ENCODE measurements at regions not wholly inside any gene's neighbourhood (a gene's known extent, or its start where the extent isn't known, plus 50 kb on each side); places are given as distances from the start of the nearest gene placed in this dataset.

DNA sequence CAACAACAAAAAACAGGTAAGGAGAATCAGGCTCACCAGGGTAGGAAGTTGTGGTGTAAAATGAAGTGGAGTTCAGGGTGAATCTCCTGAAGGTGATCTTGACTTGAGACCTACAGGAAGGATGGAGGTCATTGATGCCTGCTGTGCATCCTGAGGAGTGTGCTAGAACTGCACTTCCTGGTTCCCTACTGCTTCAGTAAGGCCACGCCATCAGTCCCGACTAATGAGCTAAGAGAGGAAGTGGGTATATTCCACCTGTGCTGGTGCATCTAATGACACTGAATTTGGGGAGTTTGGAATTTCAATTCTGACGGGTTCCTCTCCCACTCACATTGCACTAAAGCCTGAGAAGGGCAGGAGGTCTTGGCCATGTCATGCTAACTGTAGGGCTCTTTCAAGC is 349.3 kb upstream of the SLC14A2 start:
- DNase-seq = no peak

DNA sequence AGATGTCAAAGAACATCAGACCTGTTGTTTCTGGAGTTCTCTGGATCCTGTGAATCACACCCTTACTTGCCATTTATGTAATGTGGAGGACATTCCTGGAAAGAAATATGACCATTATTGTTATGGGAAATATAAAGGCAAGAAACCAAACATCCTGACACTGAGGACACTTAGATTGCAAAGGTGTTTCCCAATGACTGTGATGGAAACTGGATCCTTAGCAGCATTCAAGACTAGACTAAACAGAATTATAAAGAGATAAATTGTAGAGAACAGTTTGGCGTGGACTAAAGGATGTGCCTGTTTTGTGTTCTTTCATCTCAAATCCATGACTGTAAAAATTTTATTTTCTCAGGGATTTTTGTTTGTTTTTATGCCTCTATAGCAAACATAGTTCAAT is 347.7 kb upstream of the SLC14A2 start:
- DNase-seq = no peak

DNA sequence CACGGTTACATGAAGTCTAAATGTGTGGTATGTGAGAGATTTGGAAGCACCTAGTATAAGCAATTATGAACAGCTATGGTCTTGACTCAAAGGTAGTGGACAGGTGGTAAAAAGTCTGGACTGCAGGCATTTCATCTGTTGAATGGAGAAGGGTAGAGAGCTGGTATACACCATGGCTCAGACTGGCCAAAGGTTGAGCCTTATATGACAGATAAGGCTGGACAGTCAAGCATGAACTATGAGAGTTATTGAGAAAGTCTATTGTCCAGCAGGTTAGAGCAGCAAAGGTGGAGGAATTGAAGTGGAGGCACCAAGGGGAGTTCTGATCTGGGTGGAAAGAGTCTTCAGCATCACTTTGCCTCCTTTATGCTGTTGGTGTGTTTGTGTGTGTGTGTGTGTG is 346.7 kb upstream of the SLC14A2 start:
- DNase-seq = no peak

DNA sequence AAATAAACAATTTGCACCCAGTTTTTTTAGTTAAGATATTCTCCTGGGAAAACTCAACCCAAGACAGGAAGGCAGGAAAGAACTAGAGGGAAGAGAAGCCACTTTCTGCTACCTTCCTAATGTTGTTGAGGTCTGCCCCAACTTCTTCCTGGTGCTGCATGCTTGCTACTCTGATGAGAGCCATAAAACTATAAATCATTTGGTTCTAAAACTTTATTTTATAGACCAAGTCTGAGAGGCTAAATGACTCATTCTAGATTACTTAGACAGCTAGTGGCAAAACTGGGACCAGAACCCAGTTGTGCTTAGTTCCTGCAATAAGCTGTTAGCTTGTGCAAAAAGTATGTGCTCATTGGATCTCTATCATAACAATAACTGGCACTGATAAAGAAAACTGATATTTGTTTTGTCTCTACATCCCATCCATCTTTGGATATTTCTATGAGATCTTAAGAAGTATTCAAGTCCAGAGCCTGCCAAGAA is 344.9 kb upstream of the SLC14A2 start:
- no peak for DNase-seq

DNA sequence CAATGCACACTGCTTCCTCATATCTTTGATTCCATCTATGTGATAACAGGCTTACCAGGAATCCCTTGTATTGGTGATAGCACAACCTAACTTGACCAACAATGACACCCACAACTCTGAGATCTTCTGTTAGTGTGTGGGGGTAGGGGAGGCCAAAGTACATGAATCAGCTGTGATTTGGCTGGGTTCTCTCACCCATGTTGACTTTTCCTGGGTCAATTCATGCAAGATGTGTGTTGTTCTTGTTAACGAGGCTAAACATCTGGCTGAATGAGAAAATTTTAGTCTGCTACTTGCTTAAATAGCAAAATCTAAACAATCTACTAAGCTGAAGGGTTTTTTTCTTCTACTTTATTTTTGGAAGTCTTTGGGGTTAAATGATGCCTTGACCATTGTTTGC is 341.2 kb upstream of the SLC14A2 start:
- no peak for DNase-seq

DNA sequence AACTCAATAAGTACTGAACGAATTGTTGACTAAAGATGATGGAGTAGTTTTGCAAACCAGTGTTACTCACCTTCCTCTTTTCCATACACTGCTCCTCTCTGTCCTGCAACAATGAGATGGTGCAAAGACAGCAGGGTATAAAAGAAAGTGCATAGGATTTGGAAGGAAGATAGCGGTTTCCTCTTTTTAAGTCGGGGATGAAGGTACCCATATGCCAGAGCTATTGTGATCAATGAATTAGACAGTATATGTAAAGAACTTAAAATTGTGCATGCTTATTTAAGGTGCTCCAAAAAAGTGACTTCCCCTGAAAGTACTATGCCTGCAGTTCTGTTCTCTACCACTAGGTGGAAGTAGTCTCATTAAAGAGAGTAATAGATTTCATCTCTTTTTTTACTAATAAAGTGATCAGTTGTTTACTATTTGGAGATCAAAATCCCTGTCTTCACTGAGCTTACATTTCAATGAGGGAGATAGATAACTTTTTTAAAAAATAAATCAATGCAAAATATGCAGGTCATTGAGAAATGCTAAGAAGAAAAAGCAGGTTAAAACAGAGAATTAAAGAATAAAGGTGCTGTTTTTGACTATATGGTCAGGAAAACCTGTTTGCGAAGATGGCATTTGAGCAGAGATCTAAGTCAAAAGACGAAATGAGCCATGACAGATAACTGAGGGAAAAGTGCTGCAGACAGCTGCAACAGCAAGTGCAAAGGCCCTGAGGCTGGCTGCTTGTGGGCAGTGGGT is 339.7 kb upstream of the SLC14A2 start:
- no peak for DNase-seq

DNA sequence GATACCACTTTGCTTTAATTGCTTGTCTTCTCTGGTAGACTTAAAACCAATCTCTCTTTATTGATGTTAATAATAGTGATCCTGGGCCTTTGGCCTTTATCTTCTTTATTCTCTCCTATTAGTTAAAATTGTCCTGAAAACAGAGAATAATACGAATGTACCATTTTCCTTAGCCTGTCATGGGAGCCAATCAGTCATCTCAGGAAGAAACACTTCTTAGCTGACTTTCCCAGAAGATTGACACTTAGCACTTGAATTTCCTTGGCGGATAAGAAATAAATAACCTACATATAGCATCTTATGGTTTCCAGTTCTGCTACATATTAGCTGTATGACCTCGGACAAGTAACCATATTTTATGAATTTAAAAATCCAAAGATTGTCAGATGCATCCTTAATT is 338.4 kb upstream of the SLC14A2 start:
- DNase-seq = no peak

DNA sequence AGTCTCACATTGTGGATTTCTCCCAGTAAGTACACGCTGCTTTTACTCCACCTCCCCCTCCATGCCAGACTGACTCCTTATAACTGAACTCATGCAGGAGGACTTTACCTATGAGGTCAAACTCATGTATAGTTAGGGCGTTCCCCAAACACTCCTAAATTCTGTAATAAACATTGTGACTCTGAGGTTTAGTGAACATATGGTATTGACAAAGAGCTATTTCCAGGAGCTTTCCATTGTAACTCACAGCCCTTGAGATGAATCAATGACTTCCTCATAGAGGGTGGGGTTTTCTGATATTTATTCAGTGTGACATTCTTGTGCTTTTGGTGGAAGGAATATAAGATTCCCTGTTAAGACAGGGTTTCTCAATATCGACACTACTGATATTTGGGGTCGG is 337.4 kb upstream of the SLC14A2 start:
- DNase-seq = no peak

DNA sequence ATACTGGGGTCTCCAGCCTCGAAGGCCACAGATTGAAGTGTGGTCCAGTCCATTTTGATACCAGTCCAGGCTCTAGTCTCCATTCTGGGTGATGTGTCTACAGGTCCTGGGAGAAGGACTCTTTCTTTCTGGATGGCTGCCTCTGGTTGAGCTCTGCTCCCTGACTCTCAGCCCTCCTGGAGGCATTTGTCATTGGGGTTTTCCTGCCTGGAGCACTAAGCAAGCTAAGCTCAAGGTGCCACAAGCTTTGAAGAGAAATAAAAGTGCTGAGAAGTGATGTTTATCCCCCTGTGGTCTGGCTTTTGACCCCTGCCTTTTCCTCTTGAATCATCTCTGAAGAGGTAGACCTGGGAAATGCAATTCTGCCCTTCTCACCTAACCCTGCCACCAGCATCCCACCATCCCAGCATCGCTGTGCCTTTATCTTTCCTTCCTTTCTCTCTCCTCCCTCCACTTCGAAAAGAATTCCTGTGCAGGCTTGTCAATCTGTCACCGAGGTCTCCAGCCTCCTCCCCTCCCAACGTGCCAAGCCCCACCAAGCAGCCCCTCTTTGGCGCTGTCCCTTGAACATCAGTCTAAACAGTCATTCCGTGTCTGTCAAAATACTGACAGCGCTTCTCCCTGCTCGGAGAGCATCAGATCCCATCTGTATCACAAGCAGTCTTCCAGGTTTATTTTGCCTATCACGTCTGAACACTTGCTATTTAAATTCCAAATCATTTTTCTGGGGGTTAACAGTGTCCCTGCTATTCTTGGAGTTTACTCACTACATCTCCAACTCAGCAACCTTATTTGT is 334.6 kb upstream of the SLC14A2 start:
- no peak for DNase-seq

DNA sequence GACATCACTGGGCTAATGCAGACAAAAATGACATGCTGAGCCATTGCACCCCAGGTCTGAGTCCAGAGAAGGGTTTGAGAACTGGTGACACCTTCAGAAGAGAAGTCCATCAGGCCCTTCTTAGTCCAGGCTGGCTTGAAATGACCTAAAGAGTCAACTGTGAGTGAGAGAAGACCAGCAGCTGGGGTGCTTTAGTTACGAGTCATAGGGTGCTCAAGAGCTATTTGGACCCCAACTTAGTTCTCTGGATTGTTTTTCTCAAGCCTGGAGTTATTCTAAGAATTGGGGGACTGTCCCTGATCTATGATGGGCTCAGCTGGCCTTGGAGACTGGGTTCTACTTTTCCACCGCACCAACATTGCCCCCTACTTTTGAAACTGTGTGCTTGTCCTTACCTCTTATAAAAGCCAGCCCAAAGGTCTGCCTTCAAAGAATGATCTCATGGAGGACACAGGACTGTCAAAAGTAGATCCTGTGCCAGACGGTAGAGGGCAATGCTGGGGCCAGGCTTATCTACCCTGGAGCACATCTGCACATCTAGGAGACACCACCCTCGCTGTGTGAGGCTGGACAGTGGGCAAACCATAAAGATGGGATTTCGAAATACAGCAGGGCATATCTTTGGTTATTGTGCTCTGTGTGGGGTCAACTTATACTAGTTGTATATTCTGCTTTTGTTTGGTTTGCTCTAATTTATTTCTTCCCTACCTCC is 333.0 kb upstream of the SLC14A2 start:
- DNase-seq = no peak

DNA sequence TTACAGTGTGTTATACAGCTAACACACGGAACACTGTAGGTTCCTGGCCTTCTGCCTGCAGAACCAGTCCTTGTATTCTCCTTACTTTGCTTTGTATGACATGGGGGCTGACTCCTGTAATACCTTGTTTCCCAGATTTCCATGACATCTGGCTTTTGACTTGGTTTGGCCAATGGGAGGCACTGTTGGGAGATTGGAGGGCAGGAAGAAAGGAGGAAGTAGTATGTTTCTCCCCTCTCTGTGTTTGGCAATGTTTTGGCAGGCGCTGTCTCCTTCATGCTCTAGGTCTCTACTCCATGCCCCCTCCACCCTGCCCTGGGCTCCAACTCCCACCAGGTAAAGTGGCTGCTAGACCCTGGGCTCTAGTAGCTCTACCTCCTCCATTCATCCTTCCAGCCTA is 331.1 kb upstream of the SLC14A2 start:
- DNase-seq = no peak

DNA sequence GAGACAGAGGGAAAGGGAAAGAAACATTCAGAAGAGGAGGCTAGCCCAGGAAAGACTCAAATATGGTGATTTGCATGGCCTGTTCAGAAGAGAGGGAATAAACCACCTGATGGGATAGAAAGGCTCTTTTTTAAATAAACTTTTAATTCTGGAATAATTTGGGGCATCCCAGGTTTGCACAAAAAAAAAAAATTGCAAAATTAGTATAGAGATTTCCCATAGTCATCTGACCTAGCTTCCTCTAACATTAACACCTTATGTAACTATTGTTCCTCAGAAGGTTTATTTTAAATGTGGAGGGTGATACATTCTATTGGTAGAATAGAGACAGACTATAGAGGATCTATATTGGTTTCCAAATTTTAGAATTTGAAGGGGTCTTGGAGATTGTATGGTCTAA is 330.4 kb upstream of the SLC14A2 start:
- no peak for DNase-seq

DNA sequence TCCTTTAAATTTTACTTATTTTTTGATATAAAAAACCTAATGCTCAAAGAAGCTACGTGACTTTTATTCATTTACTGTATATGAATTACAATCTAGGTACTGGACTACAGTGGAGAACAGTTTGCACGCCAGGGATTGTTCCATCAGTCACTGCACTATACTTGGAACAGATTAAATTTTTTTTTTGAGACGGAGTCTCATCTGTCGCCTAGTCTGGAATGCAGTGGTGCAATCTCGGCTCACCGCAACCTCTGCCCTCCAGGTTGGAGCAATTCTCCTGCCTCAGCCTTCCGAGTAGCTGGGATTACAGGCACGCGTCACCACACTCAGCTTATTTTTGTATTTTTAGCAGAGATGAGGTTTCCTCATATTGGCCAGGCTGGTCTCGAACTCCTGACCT is 330.0 kb upstream of the SLC14A2 start:
- no peak for DNase-seq

DNA sequence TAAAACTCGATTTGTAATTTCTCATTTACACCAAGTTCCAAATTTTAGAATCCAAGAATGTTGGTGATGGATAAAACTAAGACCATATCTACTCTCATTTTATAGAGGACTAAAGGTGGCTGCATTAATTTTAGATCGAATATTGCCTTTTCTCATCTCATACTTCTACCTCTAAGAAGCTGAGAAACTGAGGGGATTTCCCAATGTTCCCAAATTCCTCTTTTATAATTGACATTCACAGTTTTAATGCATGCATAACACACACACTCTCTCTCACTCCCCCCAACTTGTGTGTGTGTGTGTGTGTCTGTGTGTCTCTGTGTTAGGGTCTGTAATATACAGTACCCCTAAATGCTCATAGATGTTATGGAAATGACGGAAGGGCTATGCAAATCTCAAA is 328.8 kb upstream of the SLC14A2 start:
- no peak for DNase-seq

DNA sequence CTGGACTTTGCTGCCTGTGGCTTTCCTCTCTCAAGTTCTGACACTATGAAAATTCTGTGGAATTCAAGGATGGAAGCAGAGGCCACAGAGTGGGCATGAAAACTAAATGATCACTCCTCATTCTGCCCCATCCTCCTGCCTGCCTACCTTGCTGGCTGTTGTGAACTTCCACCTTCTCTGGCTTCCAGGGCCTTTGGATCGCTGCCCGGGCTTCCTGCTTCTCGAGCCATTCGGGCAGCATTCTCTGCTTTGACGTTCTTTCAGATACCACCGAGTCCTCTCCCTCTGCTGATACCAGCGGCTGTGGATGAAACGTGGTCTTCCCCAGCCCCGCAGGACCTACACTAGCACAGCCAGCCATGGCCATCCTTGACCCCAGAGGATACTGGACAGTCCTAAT is 327.7 kb upstream of the SLC14A2 start:
- DNase-seq = no peak

DNA sequence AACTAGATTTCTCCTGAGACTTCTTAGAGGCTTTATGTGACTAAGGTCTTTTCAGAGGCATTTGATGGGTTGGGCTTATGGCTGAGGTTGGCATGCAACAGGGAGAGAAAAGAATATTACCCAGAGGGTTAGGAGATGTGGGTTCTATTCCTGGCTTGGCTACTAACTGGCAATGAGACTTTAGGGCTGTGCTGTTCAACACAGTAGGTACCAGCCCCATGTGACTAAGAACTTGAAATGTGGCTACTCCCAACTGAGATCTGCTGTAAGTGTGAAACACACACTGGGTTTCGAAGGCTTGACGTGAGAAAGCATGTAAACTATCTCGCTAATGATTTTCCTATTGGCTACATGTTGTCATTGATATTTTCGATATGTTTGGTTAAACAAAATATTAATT is 324.9 kb upstream of the SLC14A2 start:
- no peak for DNase-seq

DNA sequence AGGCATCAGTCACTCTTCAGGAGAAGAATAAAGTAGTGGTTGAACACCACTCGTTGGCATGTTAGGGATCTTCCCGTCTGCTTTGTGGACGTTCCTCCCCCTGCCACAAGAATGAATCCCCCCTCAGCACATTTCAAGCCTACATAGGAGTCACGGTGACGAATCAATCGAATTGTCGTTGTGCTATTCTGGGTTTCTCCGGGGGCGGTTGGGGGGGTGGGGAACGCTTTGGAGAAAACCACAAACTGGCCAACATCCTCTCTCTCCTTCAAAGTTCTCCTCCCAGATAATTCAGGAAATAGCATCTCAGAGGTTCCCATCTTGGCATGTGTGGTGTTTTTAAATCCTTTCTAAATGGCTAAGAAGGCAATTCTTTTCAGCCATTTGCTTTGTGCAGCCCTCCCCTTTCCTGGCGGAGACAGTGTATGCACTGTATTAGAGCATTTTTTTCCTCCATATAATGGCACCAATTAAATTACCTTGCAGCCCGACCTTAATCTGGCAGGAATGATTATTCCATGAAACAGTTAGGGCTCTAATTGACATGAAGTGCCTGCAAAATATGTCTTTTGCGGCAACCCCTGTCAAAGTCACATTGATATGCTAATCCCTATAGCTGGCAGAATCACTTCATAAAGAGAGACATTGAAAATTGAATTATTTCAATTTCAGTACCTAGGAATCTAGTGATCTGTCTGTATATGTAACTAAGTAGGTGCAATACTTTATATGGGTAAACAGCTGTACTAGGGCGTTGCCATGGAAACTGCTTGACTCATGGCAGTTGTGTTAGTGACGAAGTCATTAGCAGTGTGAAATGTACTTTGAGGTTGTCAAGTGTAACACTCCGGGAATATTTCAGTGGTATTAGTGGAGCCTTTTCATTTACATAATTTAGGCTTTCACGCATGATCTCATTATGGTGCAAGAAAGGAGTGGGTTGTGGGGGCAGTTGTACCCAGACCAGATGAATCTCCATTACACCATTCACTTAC is 323.4 kb upstream of the SLC14A2 start:
- no peak for DNase-seq

DNA sequence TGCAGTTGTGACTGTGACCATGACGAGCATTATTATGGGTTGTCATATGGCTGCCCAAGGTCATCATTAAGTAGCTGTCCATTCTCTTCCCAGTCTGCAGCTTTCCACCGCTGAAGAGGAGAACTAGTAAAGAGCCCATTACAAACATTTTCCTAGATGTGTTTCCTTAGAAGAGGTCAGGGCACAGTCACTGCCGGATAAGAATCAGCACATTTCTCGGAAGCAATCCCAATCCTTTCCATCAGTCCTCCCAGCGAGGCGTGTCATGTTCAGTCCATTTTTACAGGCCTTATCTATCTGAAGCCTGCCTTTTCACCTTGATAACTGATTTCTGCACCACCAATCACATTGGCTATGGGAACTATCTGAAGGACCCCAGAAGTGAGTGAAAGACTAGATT is 319.9 kb upstream of the SLC14A2 start:
- DNase-seq = no peak

DNA sequence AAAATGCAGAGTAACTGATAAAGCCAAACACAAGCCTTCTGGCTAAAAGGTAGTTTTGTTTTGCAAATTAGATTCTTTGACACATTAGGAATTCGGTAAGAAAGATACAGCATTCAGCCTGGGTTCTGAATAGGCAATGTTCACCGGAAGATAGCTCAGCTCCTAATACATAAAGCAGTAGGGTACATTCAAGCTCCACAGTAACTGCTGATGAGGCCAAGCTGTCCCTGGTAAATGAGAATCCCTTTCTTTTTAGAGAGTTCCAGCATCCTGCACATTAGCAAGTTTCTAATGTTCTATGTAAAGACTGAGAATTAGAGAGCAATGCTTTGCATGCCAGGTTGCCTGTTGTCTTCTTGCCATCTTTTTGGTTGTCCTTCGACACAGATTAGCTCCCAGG is 316.3 kb upstream of the SLC14A2 start:
- no peak for DNase-seq

DNA sequence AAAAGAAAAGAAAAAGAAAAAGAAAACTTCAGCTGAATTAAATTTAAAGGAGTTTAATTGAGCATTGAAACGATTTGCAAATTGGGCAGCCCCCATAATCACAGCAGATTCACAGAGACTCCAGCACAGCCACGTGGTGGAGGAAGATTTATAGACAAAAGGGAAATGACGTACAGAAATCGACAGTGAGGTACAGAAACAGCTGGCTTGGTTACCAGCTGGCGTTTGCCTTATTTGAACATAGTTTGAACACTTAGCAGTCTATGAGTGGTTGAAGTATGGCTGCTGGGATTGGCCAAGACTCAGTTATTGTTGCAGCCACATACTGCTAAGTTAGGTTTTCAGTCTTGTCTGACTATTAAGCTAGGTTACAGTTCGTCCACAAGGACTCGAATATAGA is 312.2 kb upstream of the SLC14A2 start:
- no peak for DNase-seq

DNA sequence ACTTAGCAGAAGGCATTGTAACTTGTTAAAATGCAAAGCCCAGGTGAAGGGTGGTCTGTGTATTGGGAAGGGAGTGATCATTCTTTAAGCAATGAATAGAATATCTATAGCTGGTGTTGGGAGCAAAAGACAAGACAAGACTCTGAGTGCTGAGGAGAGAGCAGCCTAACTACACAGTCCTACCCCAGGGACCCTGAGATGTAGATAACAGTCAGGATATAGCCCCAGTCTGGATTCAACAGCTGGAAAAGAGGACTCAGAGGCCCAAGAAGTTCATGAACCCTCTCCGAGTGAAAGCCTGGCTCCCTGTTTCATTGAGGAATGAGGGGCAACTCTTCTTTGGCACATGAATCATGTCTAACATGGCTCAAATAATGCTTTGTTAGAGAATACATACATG is 310.7 kb upstream of the SLC14A2 start:
- DNase-seq = no peak
